ENCODE measurements at regions not wholly inside any gene's neighbourhood (a gene's known extent, or its start where the extent isn't known, plus 50 kb on each side); places are given as distances from the start of the nearest gene placed in this dataset.

- WGBS, 2 donors, result 21 to 40% methylated on average over 14 of the region's 14 CpGs
- H3K4me3 ChIP-seq, result no peak overlapping the region
- H3K4me1 ChIP-seq, result peaks cover 52% of the 10 kb centered on the region
- TF ChIP-seq CTCF (IDR thresholded peaks at IDR 0.05) (peak in 2 of 7 experiments; percentile 14 to 27), POLR2A (IDR thresholded peaks at IDR 0.05) (peak in 1 of 3 donors; percentile 21)
- H3K27ac ChIP-seq, result peak overlapping the region; percentile 67 to 83 (median 78)
- peak; percentile 37 for ATAC-seq
- intact Hi-C loops (cut with DNase I), result no loop called here
- no peaks in the 10 kb centered on the region for H3K9me3 ChIP-seq
- no peaks in the 10 kb centered on the region for H3K27me3 ChIP-seq
- DNase-seq, result peak; percentile 66 to 87 (median 77)
- no peaks in the 10 kb centered on the region for H3K36me3 ChIP-seq (replicated peaks in 1 of 2; ENCODE audit: insufficient read depth in 1 of 2, low read depth in 2 of 2)
Measured at GRCh38 chr4:186948361-186949242, 224.9 kb upstream of the FAT1 start.

DNA sequence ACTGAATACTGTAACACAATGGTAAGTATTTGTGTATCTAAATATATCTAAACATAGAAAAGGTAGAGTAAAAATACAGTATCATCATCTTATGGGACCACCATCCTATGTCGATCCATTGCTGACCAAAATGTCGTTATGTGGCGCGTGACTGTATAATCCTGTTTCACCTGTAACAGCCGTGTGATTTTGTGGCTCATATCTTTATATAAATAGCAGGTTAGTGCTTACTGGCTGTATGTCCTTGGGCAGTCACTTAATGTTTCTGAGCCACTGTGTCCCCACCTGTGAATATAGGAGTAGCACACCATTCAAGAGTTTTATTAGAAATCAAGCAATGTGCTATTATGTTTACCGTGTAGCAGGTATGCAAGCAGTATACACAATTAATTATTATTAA lies 226.2 kb upstream of the FAT1 start:
- TF ChIP-seq CTCF (IDR thresholded peaks at IDR 0.05) (no peak), POLR2A (IDR thresholded peaks at IDR 0.05) (peak in 1 of 3 donors; percentile 16)
- H3K9me3 ChIP-seq, result no peaks in the 10 kb centered on the region
- WGBS, 2 donors, result 24 to 30% methylated on average over 6 of the region's 6 CpGs

GRCh38 chr4:186952709-186953108 lies 229.1 kb upstream of the FAT1 start:
- 38 to 47% methylated on average over 3 of the region's 3 CpGs for WGBS, 2 donors
- Histone ChIP-seq H3K4me1 (peaks cover 38% of the 10 kb centered on the region), H3K27ac (peak overlapping the region in 1 of 4 donors; percentile 14), H3K4me3 (no peak overlapping the region), H3K9me3 (no peaks in the 10 kb centered on the region), H3K27me3 (no peaks in the 10 kb centered on the region), H3K36me3 (replicated peaks in 1 of 2; ENCODE audit: insufficient read depth in 1 of 2, low read depth in 2 of 2) (no peaks in the 10 kb centered on the region)
- TF ChIP-seq CTCF (IDR thresholded peaks at IDR 0.05) (no peak), POLR2A (IDR thresholded peaks at IDR 0.05) (no peak)
- ATAC-seq, result no peak
- DNase-seq, result no peak
- intact Hi-C loops (cut with DNase I), result no loop called here

More for the DNA sequence above, 226.2 kb upstream of the FAT1 start:
- Histone ChIP-seq H3K4me3 (no peak overlapping the region), H3K36me3 (replicated peaks in 1 of 2; ENCODE audit: insufficient read depth in 1 of 2, low read depth in 2 of 2) (no peaks in the 10 kb centered on the region), H3K27me3 (no peaks in the 10 kb centered on the region), H3K27ac (peak overlapping the region; percentile 67 to 83 (median 78)), H3K4me1 (peaks cover 60% of the 10 kb centered on the region)
- intact Hi-C loops (cut with DNase I), result no loop called here
- peak; percentile 43 for ATAC-seq
- DNase-seq, result peak in 3 of 4 donors; percentile 47 to 67 (median 61)

DNA sequence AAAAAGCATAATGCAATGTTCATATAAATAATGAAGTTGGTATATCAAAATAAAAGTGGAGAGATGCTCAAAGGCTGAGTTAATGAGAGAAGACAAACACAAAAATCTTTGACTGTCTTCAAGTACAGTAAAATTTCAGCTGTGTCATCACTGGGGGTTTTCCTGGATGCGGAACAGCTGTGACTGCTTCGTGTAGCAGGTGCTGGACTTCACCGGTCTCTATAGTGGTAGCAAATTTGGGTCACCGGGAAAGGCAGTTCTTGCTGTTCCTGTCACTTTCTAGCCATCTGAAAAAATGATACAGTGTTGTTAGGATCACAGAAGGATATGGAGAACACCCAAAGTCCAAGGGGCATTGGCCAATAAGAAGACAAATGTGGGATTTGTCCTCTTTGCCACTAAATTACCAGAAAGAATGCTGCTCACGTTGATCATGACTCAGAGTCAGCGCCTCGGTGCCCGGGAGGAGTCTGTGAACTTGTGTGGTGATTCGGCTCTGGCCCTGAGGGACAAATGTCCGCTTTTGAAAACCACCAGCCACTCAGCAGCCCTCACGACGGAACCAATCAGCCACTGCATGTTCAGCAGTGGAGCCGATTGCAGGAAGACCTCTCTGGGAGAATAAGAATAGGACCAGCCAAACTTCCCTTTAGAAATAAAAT lies 230.1 kb upstream of the FAT1 start:
- H3K9me3 ChIP-seq, result no peaks in the 10 kb centered on the region
- no peak for DNase-seq
- no peak for ATAC-seq
- intact Hi-C loops (cut with DNase I), result no loop called here
- WGBS, 2 donors, result 80 to 86% methylated on average over 13 of the region's 13 CpGs
- no peak overlapping the region for H3K4me3 ChIP-seq
- peaks cover 28% of the 10 kb centered on the region for H3K4me1 ChIP-seq
- no peak overlapping the region for H3K27ac ChIP-seq
- no peaks in the 10 kb centered on the region for H3K27me3 ChIP-seq
- H3K36me3 ChIP-seq (replicated peaks in 1 of 2; ENCODE audit: insufficient read depth in 1 of 2, low read depth in 2 of 2), result no peaks in the 10 kb centered on the region
- TF ChIP-seq POLR2A (IDR thresholded peaks at IDR 0.05) (no peak), CTCF (IDR thresholded peaks at IDR 0.05) (no peak)

Data from body of pancreas (tissue), 4 donors.